ENCODE measurements at regions not wholly inside any gene's neighbourhood (a gene's known extent, or its start where the extent isn't known, plus 50 kb on each side); places are given as distances from the start of the nearest gene placed in this dataset.

DNA sequence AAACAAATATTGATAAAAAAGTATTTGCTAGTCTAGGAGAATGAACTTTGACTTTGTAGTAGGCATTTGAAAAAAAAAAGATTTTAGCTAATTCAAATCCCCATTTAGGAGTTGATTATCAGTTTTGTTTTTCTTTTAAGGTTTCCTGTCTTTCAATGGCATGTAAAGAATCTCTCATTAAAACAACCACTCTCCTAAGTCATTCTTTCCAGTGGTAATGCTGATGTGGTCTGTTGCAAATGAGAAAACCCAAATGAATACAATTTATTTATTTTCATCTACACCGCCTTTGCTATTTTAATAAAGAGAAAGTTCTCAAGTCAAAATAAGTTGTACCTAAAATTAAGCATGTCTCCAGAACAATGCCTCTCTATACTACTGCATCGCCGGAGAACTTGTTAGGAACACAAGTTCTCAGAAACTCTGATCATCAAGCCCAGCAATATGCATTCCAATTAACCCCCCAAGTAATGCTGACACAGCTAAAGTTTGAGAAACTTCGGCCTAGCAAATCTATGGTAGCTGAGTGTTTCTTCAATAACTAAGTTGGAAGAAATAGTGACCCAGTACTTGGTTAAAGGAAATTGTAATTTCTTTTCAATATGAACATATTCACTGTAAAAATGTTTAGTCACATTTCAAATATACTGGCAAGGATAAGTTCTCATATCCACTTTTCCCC, 255.1 kb downstream of the PTPRC start:
- Histone ChIP-seq H4K20me1 (ENCODE audit: insufficient read depth, low read length) (no peaks in the 10 kb centered on the region), H3K9ac (ENCODE audit: insufficient read depth, low read depth, low read length) (no peak overlapping the region), H3K27ac (ENCODE audit: extremely low read length, insufficient read depth, low read length) (no peak overlapping the region), H3K4me2 (ENCODE audit: low read depth, low read length) (no peak overlapping the region), H3K4me1 (ENCODE audit: insufficient read depth, low read length) (no peaks in the 10 kb centered on the region), H3K79me2 (ENCODE audit: insufficient read depth, low read length) (no peaks in the 10 kb centered on the region), H3K27me3 (ENCODE audit: control insufficient read depth in 1 of 2, insufficient read depth in 2 of 2, low read length in 2 of 2) (no peaks in the 10 kb centered on the region), H3K4me3 (replicated peaks in 1 of 3; ENCODE audit: insufficient read depth in 1 of 3, low read depth in 2 of 3, low read length in 3 of 3) (no peak overlapping the region), H2AFZ (ENCODE audit: low read length) (no peak overlapping the region), H3K36me3 (replicated peaks in 1 of 2; ENCODE audit: control insufficient read depth in 1 of 2, insufficient read depth in 2 of 2, low read length in 2 of 2) (no peaks in the 10 kb centered on the region), H3K9me3 (ENCODE audit: low read length) (no peaks in the 10 kb centered on the region)
- intact Hi-C loops (cut with micrococcal nuclease; ENCODE audit: unreplicated experiment) = loop anchor here (2.0 kb wide), 1 partner anchor 43 kb away; no protein-coding TSS in a partner anchor
- BruUV-seq (replicated peaks) = no TSS peak
- ChIA-PET CTCF (ENCODE audit: low intra/inter-chr PET ratio, low total read pairs) (no interaction called here), POLR2A (no interaction called here)
- 87% methylated on average over 4 of the region's 4 CpGs for WGBS (ENCODE audit: low lambda C conversion rate)
- ATAC-seq (no peak), FAIRE-seq (no peak), DNase-seq (ENCODE audit: low spot score) (no peak)
- in situ Hi-C loops (cut with HindIII; ENCODE audit: extremely low pct_ligation_motif_present, low pct_unique_long_range_greater_than_20kb) = no loop called here
- peak; percentile 81 to 93 for TF ChIP-seq MAFK (conservative IDR thresholded peaks at IDR 0.05 in 1 of 2, IDR thresholded peaks at IDR 0.05 in 1 of 2; ENCODE audit: low read length in 2 of 2)
- peak; percentile 88 for TF ChIP-seq MAFF (IDR thresholded peaks at IDR 0.05; ENCODE audit: low read depth, low read length)
- TF ChIP-seq KMT2B (CRISPR knock-in tag; IDR thresholded peaks at IDR 0.05) = no peak

DNA sequence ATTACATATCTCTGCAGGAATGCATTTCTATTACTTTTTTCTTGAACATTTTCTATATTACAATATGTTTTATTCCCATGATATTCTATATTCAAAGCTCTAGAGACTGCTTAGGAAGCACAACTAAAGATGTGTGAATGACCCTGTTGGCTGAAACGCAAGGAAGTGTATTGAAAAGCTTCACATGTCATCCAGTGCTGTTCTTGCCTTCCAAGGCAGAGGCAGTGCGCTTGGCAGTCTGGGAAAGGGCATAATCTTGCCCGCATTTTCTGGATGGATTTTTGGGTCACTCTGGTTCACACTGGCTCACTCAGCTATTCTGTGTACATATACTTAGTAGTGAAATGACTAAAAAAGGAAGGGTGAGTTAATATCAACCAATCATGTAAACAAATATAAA, 262.4 kb downstream of the PTPRC start:
- H3K79me2 ChIP-seq (ENCODE audit: insufficient read depth, low read length) = no peaks in the 10 kb centered on the region
- H4K20me1 ChIP-seq (ENCODE audit: insufficient read depth, low read length) = no peaks in the 10 kb centered on the region
- POLR2A ChIA-PET = no interaction called here
- H3K4me1 ChIP-seq (ENCODE audit: insufficient read depth, low read length) = no peaks in the 10 kb centered on the region
- no peak overlapping the region for H3K27ac ChIP-seq (ENCODE audit: extremely low read length, insufficient read depth, low read length)
- no peak overlapping the region for H3K9ac ChIP-seq (ENCODE audit: insufficient read depth, low read depth, low read length)
- DNase-seq (ENCODE audit: low spot score) = no peak
- WGBS (ENCODE audit: low lambda C conversion rate) = 82% methylated on average over 3 of the region's 3 CpGs
- no peaks in the 10 kb centered on the region for H3K36me3 ChIP-seq (replicated peaks in 1 of 2; ENCODE audit: control insufficient read depth in 1 of 2, insufficient read depth in 2 of 2, low read length in 2 of 2)
- CTCF ChIA-PET (ENCODE audit: low intra/inter-chr PET ratio, low total read pairs) = no interaction called here
- H2AFZ ChIP-seq (ENCODE audit: low read length) = no peak overlapping the region
- no peak overlapping the region for H3K4me2 ChIP-seq (ENCODE audit: low read depth, low read length)
- no peaks in the 10 kb centered on the region for H3K27me3 ChIP-seq (ENCODE audit: control insufficient read depth in 1 of 2, insufficient read depth in 2 of 2, low read length in 2 of 2)
- BruUV-seq (replicated peaks) = no TSS peak
- intact Hi-C loops (cut with micrococcal nuclease; ENCODE audit: unreplicated experiment) = no loop called here
- ATAC-seq = no peak
- no peak overlapping the region for H3K4me3 ChIP-seq (replicated peaks in 1 of 3; ENCODE audit: insufficient read depth in 1 of 3, low read depth in 2 of 3, low read length in 3 of 3)
- in situ Hi-C loops (cut with HindIII; ENCODE audit: extremely low pct_ligation_motif_present, low pct_unique_long_range_greater_than_20kb) = no loop called here
- FAIRE-seq = no peak
- no peaks in the 10 kb centered on the region for H3K9me3 ChIP-seq (ENCODE audit: low read length)
- TF ChIP-seq RBM22 (optimal IDR thresholded peaks at IDR 0.05; ENCODE audit: low read length) (no peak), AGO1 (IDR thresholded peaks at IDR 0.05; ENCODE audit: low read depth, low read length, poor library complexity, severe bottlenecking) (no peak), HOXA3 (CRISPR knock-in tag; IDR thresholded peaks at IDR 0.05) (no peak), ZNF841 (CRISPR knock-in tag; IDR thresholded peaks at IDR 0.05; ENCODE audit: borderline replicate concordance) (no peak), TCF7 (IDR thresholded peaks at IDR 0.05; ENCODE audit: low read depth) (no peak), SALL2 (CRISPR knock-in tag; IDR thresholded peaks at IDR 0.05) (no peak), CBFB (CRISPR knock-in tag; IDR thresholded peaks at IDR 0.05) (no peak), SP4 (CRISPR knock-in tag; IDR thresholded peaks at IDR 0.05) (no peak), SP5 (CRISPR knock-in tag; IDR thresholded peaks at IDR 0.05; ENCODE audit: borderline replicate concordance, low read depth) (no peak)
- TF ChIP-seq, protein P1, sequence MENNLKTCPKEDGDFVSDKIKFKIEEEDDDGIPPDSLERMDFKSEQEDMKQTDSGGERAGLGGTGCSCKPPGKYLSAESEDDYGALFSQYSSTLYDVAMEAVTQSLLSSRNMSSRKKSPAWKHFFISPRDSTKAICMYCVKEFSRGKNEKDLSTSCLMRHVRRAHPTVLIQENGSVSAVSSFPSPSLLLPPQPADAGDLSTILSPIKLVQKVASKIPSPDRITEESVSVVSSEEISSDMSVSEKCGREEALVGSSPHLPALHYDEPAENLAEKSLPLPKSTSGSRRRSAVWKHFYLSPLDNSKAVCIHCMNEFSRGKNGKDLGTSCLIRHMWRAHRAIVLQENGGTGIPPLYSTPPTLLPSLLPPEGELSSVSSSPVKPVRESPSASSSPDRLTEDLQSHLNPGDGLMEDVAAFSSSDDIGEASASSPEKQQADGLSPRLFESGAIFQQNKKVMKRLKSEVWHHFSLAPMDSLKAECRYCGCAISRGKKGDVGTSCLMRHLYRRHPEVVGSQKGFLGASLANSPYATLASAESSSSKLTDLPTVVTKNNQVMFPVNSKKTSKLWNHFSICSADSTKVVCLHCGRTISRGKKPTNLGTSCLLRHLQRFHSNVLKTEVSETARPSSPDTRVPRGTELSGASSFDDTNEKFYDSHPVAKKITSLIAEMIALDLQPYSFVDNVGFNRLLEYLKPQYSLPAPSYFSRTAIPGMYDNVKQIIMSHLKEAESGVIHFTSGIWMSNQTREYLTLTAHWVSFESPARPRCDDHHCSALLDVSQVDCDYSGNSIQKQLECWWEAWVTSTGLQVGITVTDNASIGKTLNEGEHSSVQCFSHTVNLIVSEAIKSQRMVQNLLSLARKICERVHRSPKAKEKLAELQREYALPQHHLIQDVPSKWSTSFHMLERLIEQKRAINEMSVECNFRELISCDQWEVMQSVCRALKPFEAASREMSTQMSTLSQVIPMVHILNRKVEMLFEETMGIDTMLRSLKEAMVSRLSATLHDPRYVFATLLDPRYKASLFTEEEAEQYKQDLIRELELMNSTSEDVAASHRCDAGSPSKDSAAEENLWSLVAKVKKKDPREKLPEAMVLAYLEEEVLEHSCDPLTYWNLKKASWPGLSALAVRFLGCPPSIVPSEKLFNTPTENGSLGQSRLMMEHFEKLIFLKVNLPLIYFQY (CRISPR knock-in tag; IDR thresholded peaks at IDR 0.05; ENCODE audit: borderline replicate concordance) = no peak
